Activated B cell treated with CpG ODN at 0.5 μM for 24 hours (primary cell): ENCODE measurements at regions not wholly inside any gene's neighbourhood (a gene's known extent, or its start where the extent isn't known, plus 50 kb on each side); places are given as distances from the start of the nearest gene placed in this dataset.

Experiments
- ATAC-seq: fragments of 200-7000 bp; cut with Tn5 transposase; one replicate; pipeline ENCODE4 v1.10.0; 2021; ENCODE audit warnings: low read depth, mild to moderate bottlenecking, moderate library complexity
- CTCF ChIA-PET: fragments of 350-600 bp; sonication (Branson Sonifier 250); formaldehyde crosslinking; loops from one replicate; lab custom pipeline; 2021; ENCODE audit warnings: antibody characterized with exemption; lab: Charles Lee
- POLR2A ChIA-PET: fragments of 350-600 bp; sonication (Branson Sonifier 250); formaldehyde crosslinking; loops from one replicate; lab custom pipeline; 2021; ENCODE audit warnings: antibody characterized with exemption; lab: Charles Lee
- DNase-seq: peaks from one replicate; pipeline ENCODE4 v3.0.0; 2022
- H3K27ac Mint-ChIP-seq: one replicate; pipeline ENCODE4 v1.8.0; 2020; ENCODE audit warnings: mixed read lengths
- H3K27me3 Mint-ChIP-seq: one replicate; pipeline ENCODE4 v1.8.0; 2021; ENCODE audit warnings: mixed read lengths
- H3K36me3 Mint-ChIP-seq: one replicate; pipeline ENCODE4 v1.8.0; 2021; ENCODE audit warnings: low read depth, mixed read lengths
- H3K4me1 Mint-ChIP-seq: one replicate; pipeline ENCODE4 v1.8.0; 2021; ENCODE audit warnings: mixed read lengths
- H3K4me3 Mint-ChIP-seq: one replicate; pipeline ENCODE4 v1.8.0; 2020; ENCODE audit warnings: mild to moderate bottlenecking, mixed read lengths
- H3K9me3 Mint-ChIP-seq: one replicate; pipeline ENCODE4 v1.8.0; 2020; ENCODE audit warnings: mixed read lengths
- CTCF ChIP-seq: fragments of 200-600 bp; IDR thresholded peaks from one replicate; pipeline ENCODE4 v1.8.0; 2022; ENCODE audit warnings: antibody characterized with exemption, mild to moderate bottlenecking
- intact Hi-C: fragments of 100-400 bp; cut with micrococcal nuclease; formaldehyde crosslinking; loops from one replicate; pipeline ENCODE4 v1.15.1; 2024

- ChIA-PET CTCF (no interaction called here), POLR2A (no interaction called here)
- H3K4me1 Mint-ChIP-seq = no peaks in the 10 kb centered on the region
- ATAC-seq (no peak), DNase-seq (no peak)
- no peak for TF ChIP-seq CTCF
- intact Hi-C loops = no loop called here
- H3K4me3 Mint-ChIP-seq = no peak overlapping the region
- H3K27ac Mint-ChIP-seq = no peak overlapping the region
- H3K27me3 Mint-ChIP-seq = peaks cover 41% of the 10 kb centered on the region
- H3K9me3 Mint-ChIP-seq = no peaks in the 10 kb centered on the region
- no peaks in the 10 kb centered on the region for H3K36me3 Mint-ChIP-seq
These were observed 98.9 kb upstream of the TSC22D2 start for GRCh38 chr3:150309257-150309542.

DNA sequence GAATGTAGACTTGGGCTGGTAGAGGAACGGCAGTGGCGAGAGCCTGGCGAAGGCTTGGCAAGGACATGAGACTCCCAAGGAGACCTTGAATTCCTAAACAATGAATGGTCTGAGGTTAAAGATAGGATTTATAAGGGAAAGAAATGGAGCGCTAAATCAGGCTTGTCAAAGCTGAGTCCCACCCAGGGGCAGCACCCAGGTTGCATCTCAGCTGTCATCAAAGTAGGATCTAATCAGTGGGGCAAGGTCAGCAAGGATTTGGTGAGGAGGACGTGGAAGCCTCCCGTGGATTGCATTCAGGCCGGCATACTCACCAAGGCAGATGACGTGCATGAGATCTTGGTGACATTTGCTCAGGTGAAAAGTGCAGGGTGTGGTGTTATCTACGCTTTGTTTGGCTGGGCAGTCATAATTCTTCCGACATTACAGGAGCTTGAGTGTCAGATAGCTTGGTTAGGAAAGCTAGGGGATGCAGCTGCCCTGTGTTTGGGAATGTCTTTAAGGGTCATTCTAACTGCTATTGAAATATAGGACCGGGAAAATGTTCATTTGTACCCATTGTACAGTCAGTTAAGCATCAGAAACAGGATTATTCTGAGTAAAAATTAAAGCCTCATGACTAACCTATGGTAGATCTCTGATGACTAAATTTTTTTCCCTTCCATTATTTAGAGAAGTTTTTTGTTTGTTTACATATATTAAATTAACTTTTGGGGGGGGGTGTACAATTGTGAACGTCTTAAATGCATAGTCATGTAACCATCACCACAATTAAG, 99.4 kb upstream of the TSC22D2 start:
- intact Hi-C loops = no loop called here
- no peak overlapping the region for H3K27ac Mint-ChIP-seq
- no peak for TF ChIP-seq CTCF

GRCh38 chr3:150308037-150308319, 100.1 kb upstream of the TSC22D2 start:
- CTCF ChIA-PET = no interaction called here
- Mint-ChIP-seq H3K36me3 (no peaks in the 10 kb centered on the region), H3K4me1 (no peaks in the 10 kb centered on the region), H3K27me3 (peaks cover 44% of the 10 kb centered on the region), H3K4me3 (no peak overlapping the region), H3K27ac (no peak overlapping the region), H3K9me3 (no peaks in the 10 kb centered on the region)
- intact Hi-C loops = no loop called here
- POLR2A ChIA-PET = no interaction called here
- no peak for ATAC-seq
- DNase-seq = no peak
- no peak for TF ChIP-seq CTCF

More for the DNA sequence above, 99.4 kb upstream of the TSC22D2 start:
- CTCF ChIA-PET = no interaction called here
- Mint-ChIP-seq H3K9me3 (no peaks in the 10 kb centered on the region), H3K36me3 (no peaks in the 10 kb centered on the region), H3K27me3 (peaks cover 44% of the 10 kb centered on the region), H3K4me1 (no peaks in the 10 kb centered on the region), H3K4me3 (no peak overlapping the region)
- no peak for DNase-seq
- POLR2A ChIA-PET = no interaction called here
- no peak for ATAC-seq

- peaks cover 44% of the 10 kb centered on the region for H3K27me3 Mint-ChIP-seq
- no peaks in the 10 kb centered on the region for H3K36me3 Mint-ChIP-seq
- H3K4me3 Mint-ChIP-seq = no peak overlapping the region
- TF ChIP-seq CTCF = no peak
- intact Hi-C loops = no loop called here
- no peak overlapping the region for H3K27ac Mint-ChIP-seq
- ChIA-PET POLR2A (no interaction called here), CTCF (no interaction called here)
- H3K4me1 Mint-ChIP-seq = no peaks in the 10 kb centered on the region
- ATAC-seq (no peak), DNase-seq (no peak)
- no peaks in the 10 kb centered on the region for H3K9me3 Mint-ChIP-seq
These were observed 100.6 kb upstream of the TSC22D2 start for GRCh38 chr3:150307311-150308036.

DNA sequence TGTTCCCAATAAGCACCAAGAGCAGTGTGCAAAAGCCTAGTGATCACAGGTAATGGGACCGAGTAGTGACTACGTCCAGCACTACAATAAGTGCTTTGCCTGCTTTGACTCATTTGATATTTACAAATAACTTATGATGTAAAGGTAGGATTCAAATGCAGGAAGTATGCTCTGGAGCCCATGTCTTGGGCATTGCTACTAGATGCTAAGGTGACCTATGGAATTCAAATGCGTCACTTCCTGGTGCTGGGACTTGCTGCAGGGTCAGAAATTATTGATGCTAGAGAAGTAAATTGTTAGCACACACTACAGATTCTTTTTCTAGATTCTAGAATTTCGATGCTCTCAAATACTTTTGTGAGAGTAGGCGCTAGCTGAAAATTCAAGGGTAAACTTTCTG, 101.2 kb upstream of the TSC22D2 start:
- peaks cover 41% of the 10 kb centered on the region for H3K27me3 Mint-ChIP-seq
- H3K4me1 Mint-ChIP-seq = no peaks in the 10 kb centered on the region
- no peak overlapping the region for H3K27ac Mint-ChIP-seq
- ATAC-seq (no peak), DNase-seq (no peak)
- TF ChIP-seq CTCF = no peak
- CTCF ChIA-PET = no interaction called here
- intact Hi-C loops = no loop called here
- POLR2A ChIA-PET = no interaction called here
- H3K36me3 Mint-ChIP-seq = no peaks in the 10 kb centered on the region
- no peak overlapping the region for H3K4me3 Mint-ChIP-seq
- no peaks in the 10 kb centered on the region for H3K9me3 Mint-ChIP-seq
